ENCODE measurements at regions not wholly inside any gene's neighbourhood (a gene's known extent, or its start where the extent isn't known, plus 50 kb on each side); places are given as distances from the start of the nearest gene placed in this dataset.

- no peak for TF ChIP-seq CTCF (conservative IDR thresholded peaks at IDR 0.05; ENCODE audit: low read length)
- no peak overlapping the region for H3K4me3 ChIP-seq (ENCODE audit: low read length)
- DNase-seq (ENCODE audit: low read depth): no peak
These were observed 315.3 kb downstream of the GABRG2 start for GRCh38 chr5:162382839-162383238.

DNA sequence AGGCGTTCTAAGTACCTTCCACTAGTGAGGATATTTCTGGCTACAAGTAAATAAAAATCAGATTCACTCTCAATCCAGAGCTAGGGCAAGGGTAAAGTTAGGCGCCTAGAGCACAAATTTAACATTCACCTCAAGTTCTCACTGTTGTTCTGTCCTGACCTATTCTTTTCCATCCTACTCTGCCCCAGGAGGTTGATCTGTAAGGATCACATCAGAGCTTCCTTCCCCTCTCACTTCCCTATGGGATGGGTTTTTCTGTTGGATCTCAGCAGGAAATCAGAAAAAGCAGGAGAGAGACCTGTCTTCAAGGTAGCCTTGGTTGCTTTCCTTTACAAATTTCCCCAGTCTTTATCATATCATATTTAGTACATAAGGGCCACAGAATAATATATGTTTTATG is 316.7 kb downstream of the GABRG2 start:
- DNase-seq (ENCODE audit: low read depth): no peak
- no peak overlapping the region for H3K4me3 ChIP-seq (ENCODE audit: low read length)
- TF ChIP-seq CTCF (conservative IDR thresholded peaks at IDR 0.05; ENCODE audit: low read length): no peak

DNA sequence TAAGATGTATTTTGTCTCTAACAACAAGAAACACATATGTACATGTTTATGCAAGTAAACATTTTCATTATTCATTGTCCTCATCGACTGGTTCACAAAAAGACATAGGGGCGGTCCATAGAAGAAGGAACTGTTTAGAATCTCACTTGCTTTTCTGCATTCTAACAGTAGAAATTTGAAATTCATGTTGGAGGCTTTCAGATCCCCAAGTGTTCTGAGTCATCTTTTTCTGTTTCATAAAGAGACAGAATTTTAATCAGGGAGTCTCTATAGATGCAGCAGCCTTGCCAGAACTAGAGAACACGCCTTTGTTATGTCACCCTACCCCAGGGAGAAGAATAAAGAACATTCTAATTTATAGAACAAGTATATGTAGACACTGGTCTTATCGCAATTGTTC is 324.3 kb downstream of the GABRG2 start:
- TF ChIP-seq CTCF (conservative IDR thresholded peaks at IDR 0.05; ENCODE audit: low read length): no peak
- H3K4me3 ChIP-seq (ENCODE audit: low read length): no peak overlapping the region
- DNase-seq (ENCODE audit: low read depth): no peak

- no peak for TF ChIP-seq CTCF (conservative IDR thresholded peaks at IDR 0.05; ENCODE audit: low read length)
- DNase-seq (ENCODE audit: low read depth): no peak
- H3K4me3 ChIP-seq (ENCODE audit: low read length): no peak overlapping the region
These were observed 324.8 kb downstream of the GABRG2 start for GRCh38 chr5:162392336-162392735.

- no peak for DNase-seq (ENCODE audit: low read depth)
- H3K4me3 ChIP-seq (ENCODE audit: low read length): no peak overlapping the region
These were observed 326.0 kb downstream of the GABRG2 start for GRCh38 chr5:162393534-162393933.

GRCh38 chr5:162407614-162408013 is 340.0 kb downstream of the GABRG2 start:
- no peak for DNase-seq (ENCODE audit: low read depth)
- H3K4me3 ChIP-seq (ENCODE audit: low read length): no peak overlapping the region
- TF ChIP-seq CTCF (conservative IDR thresholded peaks at IDR 0.05; ENCODE audit: low read length): no peak

More at GRCh38 chr5:162393534-162393933, 326.0 kb downstream of the GABRG2 start:
- no peak for TF ChIP-seq CTCF (conservative IDR thresholded peaks at IDR 0.05; ENCODE audit: low read length)

- no peak for TF ChIP-seq CTCF (conservative IDR thresholded peaks at IDR 0.05; ENCODE audit: low read length)
- no peak overlapping the region for H3K4me3 ChIP-seq (ENCODE audit: low read length)
- no peak for DNase-seq (ENCODE audit: low read depth)
These were observed 342.8 kb downstream of the GABRG2 start for GRCh38 chr5:162410365-162410764.

Measured in AG10803 (cell line).